Activated CD4-positive, CD25-positive, alpha-beta regulatory T cell treated with anti-CD3 and anti-CD28 coated beads, Interleukin-2, amount 50 U/mL, for 24 hours (primary cell): ENCODE measurements at regions not wholly inside any gene's neighbourhood (a gene's known extent, or its start where the extent isn't known, plus 50 kb on each side); places are given as distances from the start of the nearest gene placed in this dataset.

ENCODE experiments used
- ATAC-seq, 2 donors: fragments of 150-1000 bp; cut with Tn5 transposase; one replicate each; pipeline ENCODE4 v1.10.0; 2021; ENCODE audit warnings: mild to moderate bottlenecking in 1 of 2, moderate library complexity in 1 of 2

GRCh38 chr6:19643287-19643686 lies 193.9 kb upstream of the ID4 start:
- ATAC-seq, result no peak

GRCh38 chr6:19643713-19644112 lies 193.5 kb upstream of the ID4 start:
- ATAC-seq, result no peak

GRCh38 chr6:19655744-19656143 lies 181.4 kb upstream of the ID4 start:
- no peak for ATAC-seq

DNA sequence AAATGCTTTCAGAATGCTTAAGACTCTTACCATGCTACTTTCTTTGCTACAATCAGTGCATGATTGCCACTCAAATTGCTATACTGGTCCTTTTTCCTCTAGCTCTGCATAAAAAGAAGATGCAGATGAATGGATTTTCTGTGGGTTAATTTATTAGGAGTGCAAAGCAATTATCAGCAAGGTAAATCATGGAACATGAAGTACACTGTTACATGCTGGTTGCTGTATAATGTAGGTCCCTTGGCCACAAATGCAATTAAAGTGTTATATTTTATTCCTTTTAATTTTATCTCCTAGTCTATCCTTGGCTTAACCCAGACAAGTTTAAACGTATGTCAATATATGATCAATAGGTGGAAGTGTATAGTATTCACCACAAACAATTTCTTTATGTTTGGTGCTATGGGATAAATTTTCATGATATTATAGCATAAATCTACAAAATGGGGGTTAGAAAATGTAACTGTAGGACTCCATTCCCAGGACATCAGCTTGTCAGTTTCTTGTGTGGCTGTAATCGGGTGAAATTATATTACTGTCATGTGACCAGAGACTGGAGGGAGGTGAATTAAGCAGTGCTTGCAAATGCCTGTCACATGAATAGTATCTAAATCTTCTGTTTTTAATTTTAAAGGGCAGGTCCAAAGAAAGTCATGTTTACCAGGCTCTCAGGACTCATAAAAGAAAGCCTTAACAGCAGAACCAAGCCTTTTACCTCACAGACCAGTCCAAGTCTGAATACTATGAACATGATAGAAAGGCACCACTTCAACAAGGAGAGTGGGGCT lies 176.9 kb upstream of the ID4 start:
- no peak for ATAC-seq

GRCh38 chr6:19662911-19663310 lies 174.3 kb upstream of the ID4 start:
- no peak for ATAC-seq

- ATAC-seq, result no peak
These were observed 173.7 kb upstream of the ID4 start for GRCh38 chr6:19663479-19663878.

GRCh38 chr6:19664050-19664449 lies 173.1 kb upstream of the ID4 start:
- no peak for ATAC-seq

DNA sequence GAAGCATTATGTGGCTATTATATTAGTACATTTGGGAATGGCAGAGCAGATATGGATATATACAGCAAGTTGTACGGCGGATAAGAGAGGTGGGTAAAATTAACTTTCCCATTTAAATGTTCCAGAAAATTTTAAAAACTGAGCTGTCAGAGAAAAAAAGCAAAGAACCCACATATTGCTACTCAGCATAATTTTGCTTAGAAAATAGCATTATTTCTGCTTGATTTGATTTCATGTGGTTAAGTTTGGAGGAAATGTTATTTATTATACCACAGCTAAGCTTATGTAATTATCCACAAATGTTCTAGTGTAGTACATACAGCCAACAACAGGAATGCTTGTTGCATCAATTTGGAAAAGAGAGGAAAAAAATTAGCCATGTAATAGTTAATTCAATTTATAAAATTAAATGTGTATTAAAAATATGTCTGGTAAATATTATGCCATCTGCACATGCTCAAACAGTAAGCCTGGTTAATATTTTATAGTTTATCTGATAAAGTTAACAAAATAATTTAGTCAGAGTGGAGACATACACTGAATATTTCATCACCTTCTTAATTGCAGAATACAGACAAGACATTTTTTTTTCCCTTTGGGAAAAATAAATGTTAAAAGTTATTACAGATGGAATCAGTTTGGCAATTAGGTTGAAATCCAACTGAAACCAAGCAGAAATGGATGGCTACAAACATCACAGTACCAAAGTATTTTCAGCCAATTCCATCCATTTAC lies 172.1 kb upstream of the ID4 start:
- no peak for ATAC-seq

- ATAC-seq, result no peak
These were observed 171.6 kb upstream of the ID4 start for GRCh38 chr6:19665613-19665909.

GRCh38 chr6:19668710-19669109 lies 168.5 kb upstream of the ID4 start:
- no peak for ATAC-seq

DNA sequence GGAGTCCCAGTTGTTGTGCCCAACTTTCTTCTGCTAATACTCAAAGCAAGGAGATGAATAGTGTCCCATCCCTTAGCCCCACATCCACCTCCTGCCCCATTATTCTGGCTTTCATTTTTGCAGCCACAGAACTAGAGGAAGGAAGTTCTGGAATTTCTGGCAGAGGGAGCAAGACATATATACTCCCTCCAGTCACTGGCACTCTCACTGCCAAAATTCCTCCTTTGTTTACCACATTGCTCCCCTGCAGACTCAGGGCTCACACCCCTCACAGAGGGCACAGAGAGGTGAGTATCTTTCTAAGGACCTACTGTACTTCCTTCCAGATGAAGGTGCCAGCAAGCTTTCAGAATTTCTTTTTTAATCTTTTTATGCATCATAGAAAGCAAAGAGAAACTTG lies 168.0 kb upstream of the ID4 start:
- ATAC-seq, result no peak

- no peak for ATAC-seq
These were observed 154.3 kb upstream of the ID4 start for GRCh38 chr6:19682859-19683258.

GRCh38 chr6:19690325-19691075 lies 146.7 kb upstream of the ID4 start:
- no peak for ATAC-seq

- ATAC-seq, result no peak
These were observed 145.6 kb upstream of the ID4 start for GRCh38 chr6:19691465-19692167.

GRCh38 chr6:19692506-19693298 lies 144.5 kb upstream of the ID4 start:
- ATAC-seq, result no peak

- ATAC-seq, result no peak
These were observed 142.5 kb upstream of the ID4 start for GRCh38 chr6:19694697-19695096.

- ATAC-seq, result no peak
These were observed 139.4 kb upstream of the ID4 start for GRCh38 chr6:19697744-19698290.

GRCh38 chr6:19699932-19700331 lies 137.2 kb upstream of the ID4 start:
- no peak for ATAC-seq

DNA sequence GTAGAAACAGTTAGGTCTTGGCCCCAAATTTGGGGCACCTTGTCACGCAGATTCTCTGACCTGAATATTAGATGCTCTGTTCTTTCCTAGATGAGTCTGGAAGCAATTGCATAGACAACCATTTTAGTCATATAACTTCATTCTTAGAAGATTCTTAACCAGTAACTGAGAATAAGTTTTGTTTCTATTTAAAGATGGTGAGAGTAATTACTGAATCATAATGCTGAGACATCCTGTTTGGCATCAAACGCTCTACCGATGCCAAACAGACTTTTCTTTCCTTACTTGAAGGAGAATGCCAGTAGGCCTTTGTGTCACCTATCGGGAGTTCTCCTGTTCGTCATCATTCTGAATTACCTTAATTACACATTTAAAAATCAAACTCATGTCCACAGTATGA lies 131.6 kb upstream of the ID4 start:
- ATAC-seq, result no peak

DNA sequence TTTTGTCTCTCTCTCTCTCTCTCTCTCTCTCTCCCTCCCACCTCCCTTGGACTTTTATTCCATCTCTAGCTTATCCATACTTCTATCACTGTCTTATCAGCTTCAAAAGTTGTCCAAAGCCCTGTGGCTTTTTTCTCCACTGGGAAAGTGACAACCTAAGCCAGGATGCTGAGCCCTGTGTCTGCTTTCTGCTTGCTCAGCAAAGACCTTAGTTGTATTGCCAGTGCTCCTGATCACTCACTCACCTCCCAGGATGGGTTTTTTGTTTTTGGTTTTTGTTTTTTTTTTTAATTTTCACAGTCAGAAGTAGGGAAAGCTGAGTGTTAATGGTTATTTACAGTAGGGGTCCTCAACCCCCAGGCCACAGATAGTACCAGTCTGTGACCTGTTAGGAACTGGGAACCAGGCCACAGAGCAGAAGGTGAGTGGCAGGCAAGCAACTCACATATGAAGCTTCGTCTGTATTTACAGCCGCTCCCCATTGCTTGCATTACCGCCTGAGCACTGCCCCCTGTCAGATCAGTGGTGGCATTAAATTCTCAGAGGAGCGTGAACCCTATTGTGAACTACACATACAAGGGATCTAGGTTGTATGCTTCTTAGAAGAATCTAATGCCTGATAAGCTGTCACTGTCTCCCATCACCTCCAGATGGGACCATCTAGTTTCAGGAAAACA lies 125.0 kb upstream of the ID4 start:
- ATAC-seq, result no peak

GRCh38 chr6:19712998-19713397 lies 124.2 kb upstream of the ID4 start:
- no peak for ATAC-seq

- no peak for ATAC-seq
These were observed 123.8 kb upstream of the ID4 start for GRCh38 chr6:19713411-19713810.
